GM21447 (cell line): ENCODE measurements at regions not wholly inside any gene's neighbourhood (a gene's known extent, or its start where the extent isn't known, plus 50 kb on each side); places are given as distances from the start of the nearest gene placed in this dataset.

Source experiments
- ATAC-seq: cut with Tn5 transposase; IDR thresholded peaks from one replicate; pipeline ENCODE4 v1.9.1; 2021; ENCODE audit not compliant: unreplicated experiment

DNA sequence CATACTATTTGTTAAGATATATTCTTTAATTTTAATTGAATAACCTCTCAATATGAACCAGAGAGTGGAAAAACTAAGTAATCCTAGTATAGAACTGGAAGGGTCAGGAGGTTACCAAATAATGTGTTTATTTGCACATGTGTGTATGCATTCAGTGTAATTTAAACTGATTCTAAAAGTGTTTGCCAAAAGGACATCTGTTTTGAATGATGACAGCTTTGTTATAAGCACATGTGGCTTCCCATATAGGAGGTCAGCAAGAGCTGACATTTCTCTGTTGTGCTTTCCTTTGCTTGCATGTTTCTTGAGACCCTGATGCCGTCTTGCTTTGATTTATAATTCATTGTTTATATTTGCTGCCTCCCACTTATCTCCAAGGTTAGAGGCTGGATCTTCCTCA lies 383.4 kb downstream of the BRINP1 start:
- ATAC-seq, result no peak

DNA sequence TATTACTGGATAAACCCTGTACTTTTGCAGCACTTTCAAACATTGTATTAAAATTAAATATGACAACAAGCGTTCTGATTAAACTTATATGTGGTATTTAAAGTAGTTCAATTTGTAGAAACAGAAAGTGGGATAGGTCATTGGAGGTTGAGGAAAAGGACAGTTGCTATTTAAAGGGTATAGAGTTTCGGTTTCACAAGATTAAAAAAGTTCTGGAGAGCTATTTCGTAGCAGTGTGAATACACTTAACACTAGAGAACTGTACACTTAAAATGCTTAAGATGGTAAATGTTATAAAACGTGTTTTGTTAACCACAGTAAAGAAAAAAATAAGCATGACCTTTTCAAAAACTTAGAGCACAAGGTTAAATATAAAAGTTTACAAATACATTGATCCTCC lies 382.1 kb downstream of the BRINP1 start:
- no peak for ATAC-seq

DNA sequence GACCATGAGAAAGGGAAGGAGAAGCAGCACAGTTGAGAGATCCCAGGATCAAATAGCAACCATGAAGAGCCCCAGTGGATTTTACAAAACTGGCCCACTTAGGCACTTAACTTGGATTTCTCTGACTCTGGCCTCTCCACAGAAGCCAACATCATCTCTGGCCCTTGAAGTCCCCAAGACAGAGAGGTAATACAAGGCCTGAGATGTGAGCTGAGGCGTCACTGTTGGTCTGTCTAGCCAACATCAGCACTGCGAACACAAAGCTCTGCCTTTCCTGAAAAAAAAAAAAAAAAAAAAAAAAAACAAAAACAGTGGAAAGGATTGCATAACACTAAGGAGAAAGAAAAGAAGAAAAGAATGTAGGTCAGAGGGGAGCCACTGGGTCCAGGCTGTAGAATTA lies 378.3 kb downstream of the BRINP1 start:
- no peak for ATAC-seq

DNA sequence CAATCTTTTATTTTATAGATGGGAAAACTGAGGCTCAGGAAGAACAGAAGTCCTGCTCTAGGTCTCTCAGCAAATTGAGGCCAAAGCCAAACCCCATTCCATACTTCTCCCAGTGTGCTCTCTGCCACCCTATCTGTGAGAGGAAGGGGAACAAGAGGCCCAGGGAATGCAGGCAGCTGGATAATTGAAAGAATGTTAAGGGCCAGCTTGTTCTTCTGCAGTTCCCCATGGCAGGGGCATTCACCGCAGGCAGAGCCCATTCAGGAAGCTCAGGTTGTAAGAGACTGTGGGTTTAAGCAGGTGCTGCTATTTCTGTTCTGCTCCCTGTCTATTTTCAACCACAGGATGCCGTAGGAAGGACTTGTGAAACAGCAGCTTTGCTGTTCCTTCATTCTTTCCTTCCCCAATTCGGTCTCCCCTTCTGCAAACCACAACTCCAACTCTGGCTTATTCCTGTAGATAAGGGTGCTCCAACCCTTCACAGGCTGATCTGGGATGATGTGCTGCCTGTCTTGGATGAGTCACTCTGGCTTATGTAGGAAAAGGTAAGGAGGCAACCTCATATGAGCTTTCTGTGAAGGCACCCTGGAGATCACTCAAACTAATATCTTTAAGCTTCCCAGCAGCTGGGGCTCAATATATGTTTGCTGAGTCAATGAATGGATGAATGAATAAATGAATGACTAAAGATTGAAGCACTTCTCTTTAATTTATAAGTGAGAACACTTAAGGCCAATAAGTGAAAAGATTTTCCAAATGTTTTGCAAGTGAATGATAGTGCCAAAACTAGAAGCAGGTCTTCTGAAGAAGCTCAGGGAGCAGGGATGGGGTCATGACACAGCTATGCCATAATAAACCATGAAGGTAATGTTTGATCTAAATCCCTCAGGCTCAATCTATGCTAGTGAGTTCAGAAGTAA lies 377.6 kb downstream of the BRINP1 start:
- ATAC-seq, result no peak

DNA sequence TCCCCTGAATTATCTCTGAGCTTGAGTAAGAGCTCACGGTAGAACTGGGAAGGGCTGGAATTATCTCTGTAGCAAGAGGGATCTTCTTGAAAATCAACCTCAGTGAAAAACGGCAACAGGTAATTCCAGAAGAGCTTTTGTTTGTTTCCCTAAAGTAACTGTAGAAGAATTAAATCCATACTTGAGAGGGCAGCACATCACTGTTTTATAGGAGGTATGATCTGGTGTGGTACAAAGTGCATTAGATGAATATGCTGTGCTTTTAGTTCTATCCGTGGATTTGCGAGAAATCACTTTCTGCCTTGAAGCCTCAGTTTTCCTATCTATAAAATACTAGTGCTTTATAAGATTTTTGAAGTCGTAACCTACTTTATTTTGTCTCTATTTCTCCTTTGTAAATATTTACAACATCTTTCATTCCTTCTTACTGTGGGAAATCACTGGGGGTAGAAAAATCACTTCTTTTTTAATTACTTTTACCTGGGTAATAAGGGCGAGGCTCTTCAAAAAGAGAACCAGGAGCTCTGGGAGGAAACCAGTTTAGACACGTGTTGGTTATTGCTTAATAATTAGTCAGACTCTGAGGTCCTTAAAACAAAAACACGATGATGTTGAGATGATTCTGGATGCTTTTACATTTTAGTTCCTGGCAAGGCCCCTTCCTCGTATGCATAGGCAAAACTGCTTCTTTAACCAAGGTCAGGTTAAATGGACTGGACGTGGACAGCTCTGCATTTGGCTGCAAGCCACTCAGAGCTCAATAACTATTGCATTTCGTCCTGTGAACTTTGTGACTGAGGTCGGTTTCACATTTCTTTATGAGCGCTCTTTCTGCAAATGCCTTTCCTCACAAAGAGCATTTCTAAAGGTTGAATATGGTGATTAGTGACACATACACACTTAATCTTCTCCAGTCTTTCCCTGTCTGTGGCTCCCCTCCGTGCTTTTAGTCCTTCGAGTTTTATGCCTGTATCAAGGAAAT lies 376.1 kb downstream of the BRINP1 start:
- ATAC-seq, result no peak

DNA sequence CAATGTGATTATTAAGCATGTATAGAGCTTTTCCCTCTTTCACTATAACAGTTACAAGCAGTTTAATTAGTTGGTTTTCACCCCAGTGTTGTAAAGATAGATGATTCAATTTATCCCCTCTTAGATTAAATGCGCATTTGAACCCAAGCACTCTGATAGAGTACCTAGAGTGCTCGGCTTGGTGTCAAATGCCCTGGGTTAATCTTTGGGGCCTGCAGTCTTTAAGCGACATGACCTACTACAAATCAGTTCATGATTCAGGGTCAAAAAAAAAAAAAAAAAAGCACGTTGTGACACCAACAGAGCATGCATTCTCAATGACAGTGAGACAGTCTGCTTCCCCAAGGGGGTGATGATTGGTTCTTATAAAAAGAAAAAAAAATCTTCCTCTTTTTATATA lies 375.3 kb downstream of the BRINP1 start:
- no peak for ATAC-seq

DNA sequence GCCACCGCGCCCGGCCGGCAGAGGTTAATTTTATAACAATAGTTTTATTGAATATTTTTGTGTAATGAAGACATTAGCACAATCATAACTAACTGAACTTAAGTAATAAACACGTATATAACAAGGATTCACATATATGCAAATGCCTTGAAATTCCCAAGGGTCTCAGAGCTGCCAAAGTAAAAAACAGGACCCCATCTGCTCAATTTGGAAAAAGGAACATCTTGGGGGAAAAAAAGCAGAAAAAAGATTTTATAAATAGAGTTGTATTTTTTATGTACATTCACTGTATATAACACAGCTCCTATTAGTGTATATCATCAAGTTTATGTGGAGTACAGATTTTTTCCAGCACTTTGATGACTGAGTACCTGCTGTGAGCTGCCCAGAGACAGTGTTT lies 366.7 kb downstream of the BRINP1 start:
- ATAC-seq, result no peak

DNA sequence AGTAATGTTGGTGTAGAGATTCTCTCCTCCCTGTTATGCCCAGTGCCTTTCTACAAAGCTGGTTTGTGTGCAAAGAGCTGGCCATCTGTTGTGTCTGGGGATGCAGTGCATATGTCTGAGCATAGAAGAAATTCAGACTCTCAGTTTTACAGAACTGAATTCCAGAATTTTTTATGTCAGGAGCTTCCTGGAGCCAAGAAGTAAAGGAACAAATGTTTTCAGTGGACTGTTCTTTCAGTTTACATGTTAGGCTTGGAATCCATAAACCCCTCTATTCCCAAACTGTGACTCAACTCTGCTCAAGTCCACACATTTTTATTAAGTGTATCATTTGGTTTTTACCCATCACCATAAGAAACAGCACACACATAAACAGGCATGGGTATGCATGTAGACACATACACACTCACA lies 366.0 kb downstream of the BRINP1 start:
- no peak for ATAC-seq

DNA sequence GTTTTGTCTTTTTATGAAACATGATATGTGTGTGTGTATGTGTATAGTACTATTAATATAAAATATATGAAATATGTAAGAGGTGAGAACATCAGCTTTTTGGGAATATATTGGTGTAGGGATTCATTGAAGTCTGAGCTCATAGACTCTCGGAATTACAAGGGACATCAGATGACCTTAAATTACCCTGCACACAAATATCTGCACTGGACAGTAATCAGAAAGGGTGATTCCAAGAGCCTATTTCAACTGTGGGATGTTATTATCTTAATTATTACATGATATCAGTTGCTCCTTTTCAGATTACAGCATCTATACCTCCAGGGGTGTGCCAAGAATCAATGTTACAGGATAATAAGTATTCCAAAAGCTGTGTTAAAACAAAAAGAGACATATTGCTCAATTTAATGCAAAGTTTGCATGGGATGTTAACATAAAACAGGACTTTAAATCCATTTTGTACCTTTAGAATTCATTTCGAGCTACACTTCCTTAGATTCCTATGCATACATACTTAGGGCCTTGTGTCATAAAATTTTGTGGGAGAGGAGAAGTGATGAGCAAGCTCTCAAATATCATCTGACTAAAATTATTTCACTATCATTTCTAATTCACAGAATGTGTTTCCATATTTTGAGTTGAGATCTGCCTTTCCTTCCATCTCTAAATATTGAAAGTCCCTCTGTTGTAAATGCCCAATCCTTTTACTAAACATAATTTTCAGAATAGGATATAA lies 365.2 kb downstream of the BRINP1 start:
- no peak for ATAC-seq

DNA sequence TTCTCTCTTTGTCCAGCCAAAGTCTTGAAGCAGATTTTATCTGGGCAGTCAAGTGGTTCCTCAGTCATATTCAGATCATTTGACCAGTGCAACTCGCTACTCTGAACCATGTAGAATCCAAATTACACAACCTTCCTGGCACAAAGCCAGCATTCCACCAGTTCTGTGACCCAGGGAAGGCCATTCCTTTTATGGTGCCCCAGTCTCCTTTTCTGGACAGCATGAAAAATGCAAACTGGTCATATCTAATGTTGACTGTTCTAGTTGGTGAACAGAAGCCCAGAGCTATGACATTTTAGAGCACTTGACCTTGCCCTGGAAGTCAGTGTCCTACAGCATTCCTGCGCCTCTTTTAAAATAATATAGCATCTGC lies 364.6 kb downstream of the BRINP1 start:
- no peak for ATAC-seq

DNA sequence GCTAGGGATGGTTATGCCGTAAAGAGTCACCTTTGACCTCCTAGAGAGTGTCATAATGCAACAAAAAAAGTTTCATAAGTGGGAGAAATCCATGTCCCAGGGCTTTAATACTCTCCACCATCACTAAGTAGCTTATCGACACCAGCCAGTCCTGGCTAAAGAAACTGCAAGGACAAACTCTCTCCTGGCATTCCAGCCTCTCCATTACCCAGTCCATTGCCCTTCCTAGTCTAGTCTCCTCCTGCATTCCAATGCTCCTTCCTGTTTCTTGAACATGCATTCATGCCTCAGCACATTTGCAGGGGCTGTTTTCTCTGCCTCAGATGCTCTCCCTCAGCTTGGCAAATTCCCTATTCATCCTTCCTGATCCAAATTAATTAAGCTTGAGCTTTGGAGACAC lies 364.1 kb downstream of the BRINP1 start:
- ATAC-seq, result no peak

DNA sequence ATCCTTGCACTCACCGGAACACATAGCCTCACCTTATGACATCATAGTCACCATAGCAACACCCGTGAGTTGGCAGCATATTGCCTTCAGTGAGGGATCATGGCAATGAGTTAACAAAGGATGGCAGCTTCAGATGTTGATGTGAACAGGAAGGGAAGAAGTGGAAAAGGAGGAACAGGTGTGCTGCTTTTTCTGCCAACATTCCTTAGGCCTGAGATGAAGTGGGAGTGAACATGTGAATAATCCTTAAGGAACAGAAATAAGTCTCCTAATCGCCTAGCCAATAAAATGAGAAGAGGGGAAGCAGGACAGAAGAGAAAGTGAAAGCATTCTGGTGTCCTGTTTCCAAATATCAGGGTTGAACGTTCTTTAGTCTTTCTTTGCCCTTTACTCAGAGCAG lies 360.0 kb downstream of the BRINP1 start:
- ATAC-seq, result no peak

DNA sequence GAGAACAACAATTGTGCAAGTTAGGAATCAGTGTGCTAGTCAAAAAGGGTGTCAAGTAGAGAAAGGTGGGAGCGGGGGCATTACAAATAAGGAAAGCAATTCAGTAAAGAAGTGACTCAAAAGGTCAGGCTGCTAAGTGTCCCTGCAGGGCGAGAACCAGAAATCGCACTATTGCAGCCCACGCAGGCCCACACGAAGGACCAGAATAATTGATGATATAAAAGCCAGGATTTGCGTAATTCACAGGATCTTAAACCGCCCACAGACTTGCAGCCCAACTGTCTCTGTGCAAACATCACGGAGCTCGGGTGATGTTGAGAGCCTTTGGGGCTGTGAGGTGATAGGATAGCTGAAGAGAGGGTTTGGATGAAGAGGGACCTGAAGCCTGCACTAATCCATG lies 349.0 kb downstream of the BRINP1 start:
- ATAC-seq, result no peak

DNA sequence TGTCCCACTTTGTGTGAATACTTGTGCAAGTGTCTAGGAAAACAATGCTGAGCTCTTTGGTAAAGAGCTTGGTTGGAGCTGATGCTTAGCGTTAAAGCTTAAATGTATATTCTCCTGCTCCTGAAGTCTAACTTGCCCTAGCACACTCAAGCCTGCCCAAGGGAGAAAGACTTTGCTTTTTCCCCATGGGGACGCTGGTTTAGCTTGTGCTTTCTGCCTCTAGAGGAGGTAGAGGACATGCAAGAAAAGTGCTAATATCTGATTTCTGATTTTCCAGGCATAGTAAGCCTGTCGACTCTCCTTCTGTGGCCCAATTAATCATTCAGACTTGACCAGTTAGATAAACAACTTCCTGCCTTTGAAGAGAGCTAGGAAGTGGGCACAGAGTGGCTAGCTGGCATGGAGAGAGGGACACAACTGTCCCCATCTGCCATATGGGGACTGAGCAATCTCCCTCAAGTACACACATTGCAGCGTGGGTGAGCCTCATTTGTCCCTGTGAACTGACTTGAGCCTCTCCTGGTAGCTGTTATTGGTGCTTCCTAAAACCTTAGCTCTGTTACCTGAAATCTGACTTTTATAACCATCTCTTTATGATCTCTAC lies 348.4 kb downstream of the BRINP1 start:
- ATAC-seq, result no peak

DNA sequence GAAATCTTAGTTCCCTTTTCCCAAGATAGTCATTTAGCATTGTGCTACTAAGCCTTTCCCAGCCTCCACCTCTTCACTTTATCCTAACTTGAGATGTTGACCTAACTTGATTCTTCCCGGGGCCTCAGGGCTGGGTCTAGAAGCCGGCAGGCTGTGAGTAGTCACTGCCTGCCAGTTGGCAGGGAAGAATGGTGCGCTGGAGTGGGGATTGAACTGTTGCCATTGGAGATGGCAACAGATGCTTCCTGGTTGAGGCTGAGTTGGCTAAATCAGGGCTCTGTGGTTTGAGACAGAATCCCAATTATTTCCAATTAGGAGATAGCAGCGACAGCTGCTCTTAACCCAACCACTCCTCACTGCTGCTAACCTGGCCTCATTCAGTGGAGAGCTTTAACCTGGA lies 343.1 kb downstream of the BRINP1 start:
- ATAC-seq, result no peak

DNA sequence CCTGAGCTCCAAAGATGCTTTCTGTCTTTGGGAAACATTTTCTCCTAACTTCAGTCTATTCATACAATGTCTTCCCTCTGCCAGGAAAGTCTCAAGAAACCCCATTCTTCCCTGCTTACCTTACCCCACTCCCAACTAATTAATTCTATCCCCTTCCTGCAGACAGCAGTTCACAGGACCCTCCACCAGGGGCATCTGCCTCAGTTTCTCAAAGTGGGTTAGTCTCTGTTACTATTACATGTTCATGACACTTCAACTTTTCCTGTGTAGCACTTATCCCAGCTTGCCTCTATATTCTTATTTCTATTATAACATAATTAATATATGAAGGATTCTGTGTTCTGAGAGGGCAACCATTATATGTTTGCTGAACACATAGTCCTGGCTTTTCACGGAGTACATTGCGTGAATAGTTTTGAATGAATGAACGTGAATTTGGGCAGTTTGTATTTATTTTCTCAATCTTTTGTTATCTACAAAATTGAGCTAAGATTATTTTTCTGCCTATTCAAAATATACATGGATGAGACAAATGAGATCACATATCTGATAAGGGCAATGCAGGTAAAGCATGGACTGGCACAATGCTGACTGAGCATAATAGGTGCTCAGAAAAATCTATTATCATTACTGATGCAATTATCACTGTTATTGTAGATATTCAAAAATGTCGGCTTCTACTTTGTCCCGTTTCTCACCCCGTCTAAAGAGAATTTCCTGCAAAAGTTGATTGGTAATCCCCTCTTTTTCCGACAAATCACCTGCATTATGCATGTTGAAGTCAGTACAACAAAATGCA lies 341.1 kb downstream of the BRINP1 start:
- ATAC-seq, result no peak

DNA sequence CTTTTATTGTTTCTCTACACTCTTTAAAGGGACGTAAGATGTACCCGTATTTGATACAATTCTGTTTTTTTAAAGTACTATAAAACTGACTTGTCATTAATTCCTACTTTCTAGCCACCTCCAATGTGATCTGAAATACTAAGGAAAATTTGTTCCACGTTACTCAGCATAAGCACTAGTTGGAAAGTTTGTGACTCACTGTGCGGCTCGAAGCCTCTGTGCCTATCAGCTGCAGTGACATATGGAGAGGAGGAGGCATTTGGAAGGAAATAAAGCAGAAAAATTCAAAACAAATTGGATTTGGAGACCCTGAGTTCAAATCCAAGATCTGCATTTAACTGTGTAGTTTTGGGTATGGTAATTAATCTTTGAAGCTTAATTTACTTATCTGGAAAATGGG lies 339.3 kb downstream of the BRINP1 start:
- ATAC-seq, result no peak

DNA sequence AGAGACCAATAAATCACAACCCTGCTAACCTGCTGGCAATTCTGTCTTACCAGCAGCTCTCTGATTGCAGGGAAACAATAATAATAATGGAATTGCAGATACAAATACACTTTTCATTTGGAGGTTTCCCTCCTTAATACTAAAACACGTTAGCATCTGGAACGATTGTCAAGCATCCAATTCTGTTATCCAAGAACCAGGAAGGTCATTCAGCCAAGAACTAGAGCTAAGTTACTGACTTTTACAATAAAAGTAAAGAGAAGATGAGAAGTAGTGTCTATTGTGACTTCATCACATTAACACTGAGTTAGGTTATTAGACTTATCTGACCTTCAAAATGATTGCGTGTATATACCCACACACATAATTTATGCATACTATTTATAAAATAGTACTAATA lies 335.6 kb downstream of the BRINP1 start:
- ATAC-seq, result no peak

DNA sequence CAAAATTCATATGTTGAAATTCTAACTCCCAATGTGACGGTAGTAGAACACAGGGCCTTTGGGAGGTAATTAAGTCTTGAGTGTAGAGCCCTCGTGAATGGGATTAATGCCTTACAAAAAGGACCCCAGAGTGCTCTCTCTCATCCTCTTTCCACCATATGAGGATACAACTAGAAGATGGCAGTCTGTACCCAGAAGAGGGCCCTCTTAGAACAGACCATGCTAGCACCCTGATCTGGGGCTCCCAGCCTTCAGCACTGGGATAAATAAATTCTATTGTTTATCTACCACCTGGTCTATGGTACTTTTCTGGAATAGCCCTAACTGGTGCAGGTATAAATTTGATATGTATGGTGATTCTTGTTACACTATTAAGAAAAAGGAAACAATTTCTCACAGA lies 332.3 kb downstream of the BRINP1 start:
- no peak for ATAC-seq

DNA sequence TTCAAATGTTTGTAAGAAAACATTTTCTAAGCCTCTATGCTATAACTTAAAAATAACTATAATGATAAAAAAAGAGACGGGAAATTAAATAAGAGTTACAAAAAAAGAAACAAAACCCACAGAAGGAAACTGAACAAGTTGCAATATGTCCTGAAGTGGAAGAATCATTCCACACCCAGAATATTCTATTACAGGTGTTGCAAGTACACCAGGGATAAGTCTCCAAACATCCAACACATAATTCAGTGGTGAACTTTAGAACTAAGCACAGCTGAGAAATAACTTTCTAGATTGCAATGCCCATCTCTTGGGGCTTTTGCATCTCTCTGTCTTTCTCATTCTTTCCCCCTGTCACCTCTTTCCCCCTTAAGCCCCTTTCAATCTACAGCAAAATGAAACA lies 325.2 kb downstream of the BRINP1 start:
- ATAC-seq, result no peak
